GM13977 (cell line): ENCODE measurements at regions not wholly inside any gene's neighbourhood (a gene's known extent, or its start where the extent isn't known, plus 50 kb on each side); places are given as distances from the start of the nearest gene placed in this dataset.

Experiments used
- DNase-seq: peaks from one replicate; pipeline ENCODE4 v3.0.0; 2012; ENCODE audit warnings: low spot score
- CTCF ChIP-seq: IDR thresholded peaks from 2 replicates; pipeline ENCODE4 v1.5.1; 2012; ENCODE audit warnings: mild to moderate bottlenecking, control low read depth; ENCODE audit not compliant: insufficient read depth; ENCODE audit errors: extremely low read depth, missing control alignments
- in situ Hi-C: fragments of 300-500 bp; cut with MboI; formaldehyde crosslinking; loops from one replicate; pipeline ENCODE4 v1.12.0; 2022; ENCODE audit warnings: low sequenced_read_pairs, low pct_unique_long_range_greater_than_20kb, mixed read lengths, inconsistent platforms; ENCODE audit not compliant: unreplicated experiment

- DNase-seq, result no peak
- in situ Hi-C loops, result no loop called here
- no peak for TF ChIP-seq CTCF
These were observed 528.9 kb upstream of the FZD8 start for GRCh38 chr10:36170943-36171501.

DNA sequence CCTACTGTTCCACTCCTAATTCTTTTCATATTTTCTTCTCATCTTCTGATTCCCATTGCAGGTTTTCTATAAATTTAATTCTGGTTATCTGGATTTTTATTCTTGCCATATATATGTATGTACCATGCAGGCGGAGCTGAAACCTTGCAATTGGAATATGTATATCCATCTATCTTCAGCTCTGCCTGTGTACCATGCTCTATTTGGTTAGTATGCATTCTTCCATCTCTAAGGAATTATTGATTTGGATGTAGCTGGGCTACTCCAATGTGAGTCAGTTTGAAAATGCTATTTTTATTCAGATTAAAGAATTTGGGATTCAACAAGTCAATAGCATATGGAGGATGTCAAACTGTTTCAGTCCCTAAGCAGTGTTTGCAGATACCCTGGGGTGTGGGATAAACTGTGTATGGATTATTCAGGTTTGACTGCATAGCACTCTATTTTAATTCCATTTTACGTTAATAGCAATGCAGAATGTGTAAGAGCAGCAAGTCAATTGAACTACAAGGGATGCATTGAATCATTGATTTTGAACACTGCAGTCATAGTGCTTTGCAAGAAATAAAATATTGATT is 528.1 kb upstream of the FZD8 start:
- in situ Hi-C loops, result no loop called here
- TF ChIP-seq CTCF, result no peak
- no peak for DNase-seq

DNA sequence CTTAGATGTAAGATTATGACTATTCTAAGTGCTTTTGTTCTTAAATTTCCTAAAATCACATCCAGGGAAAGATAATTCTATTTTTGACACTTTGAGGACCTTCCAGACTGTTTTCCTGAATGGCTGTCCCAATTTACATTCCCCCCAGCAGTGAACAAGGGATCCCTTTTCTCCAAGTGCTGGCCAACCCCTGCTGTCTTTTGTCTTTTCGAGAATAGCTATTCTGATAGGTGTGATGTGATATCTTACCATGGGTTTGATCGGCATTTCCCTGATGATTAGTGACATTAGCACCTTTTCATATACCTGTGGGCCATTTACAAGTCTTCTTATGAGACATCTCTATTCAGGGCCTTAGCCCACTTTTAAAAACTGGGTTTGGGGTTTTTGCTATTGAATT is 526.7 kb upstream of the FZD8 start:
- no peak for TF ChIP-seq CTCF
- no peak for DNase-seq
- in situ Hi-C loops, result no loop called here

GRCh38 chr10:36164556-36165504 is 522.7 kb upstream of the FZD8 start:
- TF ChIP-seq CTCF, result no peak
- in situ Hi-C loops, result no loop called here
- no peak for DNase-seq

DNA sequence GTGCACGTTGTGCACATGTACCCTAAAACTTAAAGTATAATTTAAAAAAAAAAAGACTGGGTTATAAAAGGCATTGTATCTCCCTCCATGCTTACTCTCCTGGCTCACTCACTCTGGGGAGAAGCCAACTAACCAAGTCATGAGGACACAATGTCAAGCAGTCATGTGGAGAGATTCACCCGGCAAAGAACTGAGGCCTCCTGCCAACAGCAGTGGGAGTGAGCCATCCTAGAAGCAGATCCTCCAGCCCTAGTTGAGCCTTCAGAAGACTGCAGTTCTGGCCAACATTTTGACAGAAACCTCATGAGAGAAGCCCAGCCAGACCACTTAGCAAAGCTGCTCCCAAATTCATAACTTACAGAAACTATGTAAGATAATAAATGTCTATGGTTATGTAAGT is 521.7 kb upstream of the FZD8 start:
- in situ Hi-C loops, result no loop called here
- TF ChIP-seq CTCF, result no peak
- DNase-seq, result no peak

DNA sequence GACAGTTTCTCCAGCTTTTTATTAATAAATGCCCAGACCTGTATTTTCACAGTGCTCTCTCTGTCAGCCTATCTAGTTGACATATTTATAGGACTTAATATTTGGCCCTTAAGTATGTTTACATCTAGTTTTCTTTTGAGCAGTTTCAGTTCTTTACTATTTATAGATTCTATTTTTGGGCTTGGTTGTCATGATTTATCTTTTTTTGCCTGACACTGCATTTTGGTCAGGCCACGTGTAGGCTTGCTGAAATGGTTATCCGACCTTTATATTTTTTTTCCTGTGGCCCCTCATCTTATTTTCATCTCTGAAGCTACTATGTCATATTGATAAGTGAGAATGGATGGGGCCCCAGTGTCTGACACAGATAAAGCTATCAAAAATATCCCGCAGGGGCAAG is 515.4 kb upstream of the FZD8 start:
- DNase-seq, result no peak
- no peak for TF ChIP-seq CTCF
- in situ Hi-C loops, result no loop called here
